B cell (primary cell): ENCODE measurements at regions not wholly inside any gene's neighbourhood (a gene's known extent, or its start where the extent isn't known, plus 50 kb on each side); places are given as distances from the start of the nearest gene placed in this dataset.

ENCODE experiments used
- ATAC-seq: fragments of 200-7000 bp; cut with Tn5 transposase; one replicate; pipeline ENCODE4 v1.10.0; 2021; ENCODE audit warnings: low read depth, mild to moderate bottlenecking, moderate number of reproducible peaks, moderate library complexity
- CTCF ChIA-PET: fragments of 350-600 bp; sonication (Branson Sonifier 250); formaldehyde crosslinking; loops from one replicate; lab custom pipeline; 2021; ENCODE audit warnings: antibody characterized with exemption, inconsistent platforms; lab: Charles Lee
- POLR2A ChIA-PET: fragments of 350-600 bp; sonication (Branson Sonifier 250); formaldehyde crosslinking; loops from one replicate; lab custom pipeline; 2021; ENCODE audit warnings: antibody characterized with exemption; lab: Charles Lee
- DNase-seq: peaks from one replicate; pipeline ENCODE4 v3.0.0; 2013
- H2AFZ ChIP-seq: 2 replicates; pipeline ENCODE4 v1.6.1; 2012; ENCODE audit warnings: mild to moderate bottlenecking, low read depth, low read length; ENCODE audit not compliant: insufficient read depth, poor library complexity, severe bottlenecking
- H3K27ac ChIP-seq, 2 donors: 1 replicate in 1 of 2; 2 replicates in 1 of 2; pipeline ENCODE4 v1.5.1; 2012 to 2013; ENCODE audit warnings: low read length in 2 of 2, mild to moderate bottlenecking in 2 of 2, moderate library complexity in 1 of 2
- H3K27me3 ChIP-seq, 4 experiments: fragments of 200-600 bp in 1 of 4; sonication (generic) in 1 of 4; replicated peaks in 1 of 4; 1 replicate in 2 of 4; 2 replicates in 2 of 4; pipeline versions ENCODE4 v1.6.1 to v1.7.0; 2013 to 2016; ENCODE audit warnings: low read length in 3 of 4, mild to moderate bottlenecking in 2 of 4, mixed read lengths in 1 of 4, moderate library complexity in 1 of 4; ENCODE audit not compliant: insufficient read depth in 4 of 4, control insufficient read depth in 3 of 4; ENCODE audit errors: control extremely low read depth in 1 of 4
- H3K36me3 ChIP-seq, 2 experiments: replicated peaks in 1 of 2; 1 replicate in 1 of 2; 2 replicates in 1 of 2; pipeline versions ENCODE4 v1.6.1 to v1.7.1; 2013; ENCODE audit warnings: low read length in 1 of 2; ENCODE audit not compliant: insufficient read depth in 2 of 2, control insufficient read depth in 1 of 2; ENCODE audit errors: control extremely low read depth in 1 of 2, extremely low read depth in 1 of 2
- H3K4me1 ChIP-seq, 2 donors: fragments of 200-600 bp in 1 of 2; sonication (generic) in 1 of 2; 1 replicate in 1 of 2; 2 replicates in 1 of 2; pipeline versions ENCODE4 v1.5.1 to v1.6.1; 2013 to 2017; ENCODE audit warnings: low read length in 2 of 2; ENCODE audit not compliant: control insufficient read depth in 2 of 2, insufficient read depth in 2 of 2
- H3K4me2 ChIP-seq: replicated peaks from 2 replicates; pipeline ENCODE3; 2012; ENCODE audit warnings: mild to moderate bottlenecking, low read depth, low read length; ENCODE audit not compliant: poor library complexity, severe bottlenecking
- H3K4me3 ChIP-seq, 5 experiments: fragments of 200-600 bp in 1 of 5; sonication (generic) in 1 of 5; 1 replicate in 3 of 5; 2 replicates in 2 of 5; pipeline versions ENCODE4 v1.5.1 to v1.7.0; 2011 to 2016; ENCODE audit warnings: low read length in 4 of 5, mild to moderate bottlenecking in 4 of 5, low read depth in 2 of 5, control low read depth in 1 of 5, moderate library complexity in 1 of 5; ENCODE audit not compliant: insufficient read depth in 1 of 5; ENCODE audit errors: control extremely low read depth in 1 of 5, extremely low read depth in 1 of 5
- H3K79me2 ChIP-seq: fragments of 200-600 bp; sonication (generic); one replicate; pipeline ENCODE4 v1.6.0; 2016; ENCODE audit warnings: low read length; ENCODE audit not compliant: control insufficient read depth, insufficient read depth
- H3K9ac ChIP-seq: fragments of 200-600 bp; sonication (generic); 2 replicates; pipeline ENCODE4 v1.6.1; 2017; ENCODE audit warnings: mild to moderate bottlenecking, low read length, moderate library complexity
- H3K9me3 ChIP-seq, 3 donors: one replicate each; pipeline versions ENCODE4 v1.6.1 to v1.7.1; 2013; ENCODE audit warnings: low read length in 2 of 3; ENCODE audit not compliant: control insufficient read depth in 2 of 3, insufficient read depth in 1 of 3; ENCODE audit errors: control extremely low read depth in 1 of 3
- H4K20me1 ChIP-seq: 2 replicates; pipeline ENCODE4 v1.6.0; 2012; ENCODE audit warnings: mild to moderate bottlenecking, low read length; ENCODE audit not compliant: insufficient read depth, control insufficient read depth, poor library complexity, severe bottlenecking
- H3K27ac Mint-ChIP-seq: one replicate; pipeline ENCODE4 v1.8.0; 2021; ENCODE audit warnings: mixed read lengths
- H3K27me3 Mint-ChIP-seq: one replicate; pipeline ENCODE4 v1.8.0; 2021; ENCODE audit warnings: mixed read lengths
- H3K4me1 Mint-ChIP-seq: one replicate; pipeline ENCODE4 v1.8.0; 2021; ENCODE audit warnings: mixed read lengths
- H3K4me3 Mint-ChIP-seq: one replicate; pipeline ENCODE4 v1.8.0; 2021; ENCODE audit warnings: mixed read lengths
- H3K9me3 Mint-ChIP-seq: one replicate; pipeline ENCODE4 v1.8.0; 2022; ENCODE audit warnings: mixed read lengths; ENCODE audit not compliant: insufficient read depth
- EZH2 ChIP-seq: IDR thresholded peaks from 2 replicates; pipeline ENCODE4 v1.6.1; 2012; ENCODE audit warnings: borderline replicate concordance, low read depth, mild to moderate bottlenecking, moderate library complexity, low read length; ENCODE audit not compliant: insufficient read depth, poor library complexity, severe bottlenecking
- WGBS: methylation state at CpG from one replicate; pipeline ENCODE4 v1.1.5; 2013; ENCODE audit warnings: missing lambda C conversion rate; ENCODE audit not compliant: insufficient coverage; 5-methylcytosine and 5-hydroxymethylcytosine counted together
- intact Hi-C: fragments of 100-400 bp; cut with micrococcal nuclease; formaldehyde crosslinking; loops from one replicate; pipeline ENCODE4 v1.10.0; 2022
- TF ChIP-seq, protein P1 (sequence below): fragments of 200-600 bp; IDR thresholded peaks from one replicate; pipeline ENCODE4 v1.8.0; 2022; ENCODE audit warnings: antibody characterized with exemption, mild to moderate bottlenecking

DNA sequence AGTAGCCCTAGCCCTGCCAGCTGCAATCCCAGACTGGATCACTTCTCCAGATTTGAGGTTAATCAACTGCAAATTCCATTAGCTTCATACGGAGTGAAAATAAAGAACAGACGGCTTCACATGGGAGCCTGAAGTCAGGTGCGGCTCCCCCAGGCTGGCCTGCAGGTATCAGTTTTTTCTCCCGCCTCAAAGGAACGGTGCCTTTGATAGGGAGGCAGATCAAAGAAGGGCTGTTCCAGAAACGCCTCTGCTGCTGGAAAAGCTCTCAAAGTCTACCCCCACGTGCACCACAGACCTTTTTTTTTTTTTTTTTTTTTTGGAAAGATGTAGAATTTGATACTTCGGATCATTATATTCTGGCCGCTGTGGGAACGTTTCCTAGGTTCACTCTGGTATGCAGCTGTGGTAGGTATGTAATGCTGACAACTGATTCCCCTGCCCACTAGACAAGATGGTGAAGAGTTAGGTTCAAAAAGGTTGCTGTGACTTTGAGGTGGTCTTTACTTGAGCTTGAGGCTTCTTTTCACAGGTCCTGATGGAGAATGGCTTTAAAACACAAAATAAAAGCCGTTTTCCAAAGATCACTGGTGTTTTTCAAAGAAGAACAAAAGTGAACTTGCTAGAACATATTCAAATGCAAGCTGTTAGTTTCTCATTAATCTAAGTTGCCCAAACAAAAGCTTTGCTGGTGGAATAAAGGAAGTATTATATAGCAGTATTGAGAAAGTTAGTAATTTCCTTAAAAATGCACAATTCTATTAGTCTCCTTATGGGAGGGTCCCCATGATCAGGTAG, 189.0 kb upstream of the NFIA start:
- Histone ChIP-seq H3K27ac (no peak overlapping the region), H4K20me1 (no peaks in the 10 kb centered on the region), H3K4me2 (no peak overlapping the region), H3K79me2 (no peaks in the 10 kb centered on the region), H3K9me3 (no peaks in the 10 kb centered on the region), H3K9ac (no peak overlapping the region), H3K36me3 (no peaks in the 10 kb centered on the region), H3K4me1 (no peaks in the 10 kb centered on the region), H3K4me3 (no peak overlapping the region), H2AFZ (no peak overlapping the region), H3K27me3 (no peaks in the 10 kb centered on the region)
- TF ChIP-seq, protein P1, sequence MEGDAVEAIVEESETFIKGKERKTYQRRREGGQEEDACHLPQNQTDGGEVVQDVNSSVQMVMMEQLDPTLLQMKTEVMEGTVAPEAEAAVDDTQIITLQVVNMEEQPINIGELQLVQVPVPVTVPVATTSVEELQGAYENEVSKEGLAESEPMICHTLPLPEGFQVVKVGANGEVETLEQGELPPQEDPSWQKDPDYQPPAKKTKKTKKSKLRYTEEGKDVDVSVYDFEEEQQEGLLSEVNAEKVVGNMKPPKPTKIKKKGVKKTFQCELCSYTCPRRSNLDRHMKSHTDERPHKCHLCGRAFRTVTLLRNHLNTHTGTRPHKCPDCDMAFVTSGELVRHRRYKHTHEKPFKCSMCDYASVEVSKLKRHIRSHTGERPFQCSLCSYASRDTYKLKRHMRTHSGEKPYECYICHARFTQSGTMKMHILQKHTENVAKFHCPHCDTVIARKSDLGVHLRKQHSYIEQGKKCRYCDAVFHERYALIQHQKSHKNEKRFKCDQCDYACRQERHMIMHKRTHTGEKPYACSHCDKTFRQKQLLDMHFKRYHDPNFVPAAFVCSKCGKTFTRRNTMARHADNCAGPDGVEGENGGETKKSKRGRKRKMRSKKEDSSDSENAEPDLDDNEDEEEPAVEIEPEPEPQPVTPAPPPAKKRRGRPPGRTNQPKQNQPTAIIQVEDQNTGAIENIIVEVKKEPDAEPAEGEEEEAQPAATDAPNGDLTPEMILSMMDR: no peak
- no peak for TF ChIP-seq EZH2
- intact Hi-C loops: no loop called here
- ChIA-PET CTCF (interaction anchor here (0.7 kb wide), 1 partner anchor 36 kb away, joined by 3 read pairs; no protein-coding TSS in a partner anchor), POLR2A (no interaction called here)
- Mint-ChIP-seq H3K4me3 (no peak overlapping the region), H3K9me3 (no peaks in the 10 kb centered on the region), H3K27ac (no peak overlapping the region), H3K27me3 (peaks cover 5% of the 10 kb centered on the region), H3K4me1 (no peaks in the 10 kb centered on the region)
- no peak for ATAC-seq
- DNase-seq: no peak
- 100% methylated on average over 5 of the region's 11 CpGs for WGBS

DNA sequence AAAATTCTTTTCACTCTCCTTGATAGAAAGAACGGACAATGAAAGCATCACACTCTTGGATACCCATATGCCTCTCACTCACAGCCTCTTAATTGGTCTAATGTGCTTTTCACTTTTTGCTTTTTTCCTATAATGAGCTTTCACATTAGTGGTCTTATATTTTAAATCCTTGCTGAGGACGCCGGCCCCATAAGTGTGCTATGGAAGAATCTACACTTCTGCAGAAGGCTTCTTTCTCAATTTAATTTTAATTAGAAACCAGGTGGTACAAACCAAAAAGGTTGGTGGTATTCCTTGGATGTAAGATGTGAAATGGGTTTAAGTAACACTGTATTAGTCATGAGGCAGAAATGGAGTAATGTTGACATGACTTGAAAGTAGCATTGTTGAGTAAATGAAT, 190.6 kb upstream of the NFIA start:
- no peak overlapping the region for H3K27ac ChIP-seq
- no peaks in the 10 kb centered on the region for H3K4me1 ChIP-seq
- Mint-ChIP-seq H3K4me3 (no peak overlapping the region), H3K27me3 (no peaks in the 10 kb centered on the region), H3K4me1 (no peaks in the 10 kb centered on the region), H3K9me3 (no peaks in the 10 kb centered on the region), H3K27ac (no peak overlapping the region)
- H3K9me3 ChIP-seq: no peaks in the 10 kb centered on the region
- no peaks in the 10 kb centered on the region for H3K27me3 ChIP-seq
- ChIA-PET POLR2A (no interaction called here), CTCF (interaction anchor here (1.0 kb wide), 1 partner anchor 68 kb away, joined by 3 read pairs; no protein-coding TSS in a partner anchor)
- TF ChIP-seq, protein P1: no peak
- no peak for TF ChIP-seq EZH2
- no peak overlapping the region for H2AFZ ChIP-seq
- no peaks in the 10 kb centered on the region for H4K20me1 ChIP-seq
- no CpG with 5 or more reads among the region's 3 CpGs for WGBS
- no peaks in the 10 kb centered on the region for H3K79me2 ChIP-seq
- no peak overlapping the region for H3K4me2 ChIP-seq
- no peak for ATAC-seq
- no peak overlapping the region for H3K4me3 ChIP-seq
- H3K36me3 ChIP-seq: no peaks in the 10 kb centered on the region
- no peak for DNase-seq
- intact Hi-C loops: no loop called here
- H3K9ac ChIP-seq: no peak overlapping the region
